Liver (tissue), 3 donors: ENCODE measurements at regions not wholly inside any gene's neighbourhood (a gene's known extent, or its start where the extent isn't known, plus 50 kb on each side); places are given as distances from the start of the nearest gene placed in this dataset.

Experiments
- RAD21 ChIP-seq, 2 donors: IDR thresholded peaks; 2 replicates each; pipeline ENCODE4 v1.6.1; 2016; ENCODE audit warnings: antibody characterized with exemption in 2 of 2, mild to moderate bottlenecking in 2 of 2
- TF ChIP-seq, protein P1 (sequence below): fragments of 150-350 bp; IDR thresholded peaks from 2 replicates; pipeline ENCODE4 v1.5.1; 2017; ENCODE audit warnings: improper control_type of control experiment, low read depth, low read length; ENCODE audit not compliant: missing input control
- donor health status: healthy.
- donor health status: healthy.

DNA sequence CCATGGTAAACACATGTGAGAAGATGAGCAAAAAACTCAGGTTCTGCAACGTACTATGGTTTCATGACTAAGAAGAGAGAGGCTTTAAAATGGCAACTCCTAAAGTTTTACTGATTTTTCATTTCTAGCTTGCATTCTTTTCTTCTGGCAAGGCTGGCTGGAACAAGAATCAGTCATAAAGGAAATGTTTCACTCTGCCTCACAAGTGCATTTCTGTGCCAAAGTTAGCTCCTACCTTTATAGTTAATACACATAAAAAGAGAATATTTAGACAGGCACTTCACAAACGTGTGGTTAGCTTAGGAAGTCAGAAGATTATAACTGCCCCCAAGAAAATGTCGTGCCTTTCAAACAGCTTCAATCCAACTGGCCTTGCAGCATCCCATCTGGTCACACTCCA, 417.1 kb upstream of the CDH11 start:
- TF ChIP-seq, protein P1, sequence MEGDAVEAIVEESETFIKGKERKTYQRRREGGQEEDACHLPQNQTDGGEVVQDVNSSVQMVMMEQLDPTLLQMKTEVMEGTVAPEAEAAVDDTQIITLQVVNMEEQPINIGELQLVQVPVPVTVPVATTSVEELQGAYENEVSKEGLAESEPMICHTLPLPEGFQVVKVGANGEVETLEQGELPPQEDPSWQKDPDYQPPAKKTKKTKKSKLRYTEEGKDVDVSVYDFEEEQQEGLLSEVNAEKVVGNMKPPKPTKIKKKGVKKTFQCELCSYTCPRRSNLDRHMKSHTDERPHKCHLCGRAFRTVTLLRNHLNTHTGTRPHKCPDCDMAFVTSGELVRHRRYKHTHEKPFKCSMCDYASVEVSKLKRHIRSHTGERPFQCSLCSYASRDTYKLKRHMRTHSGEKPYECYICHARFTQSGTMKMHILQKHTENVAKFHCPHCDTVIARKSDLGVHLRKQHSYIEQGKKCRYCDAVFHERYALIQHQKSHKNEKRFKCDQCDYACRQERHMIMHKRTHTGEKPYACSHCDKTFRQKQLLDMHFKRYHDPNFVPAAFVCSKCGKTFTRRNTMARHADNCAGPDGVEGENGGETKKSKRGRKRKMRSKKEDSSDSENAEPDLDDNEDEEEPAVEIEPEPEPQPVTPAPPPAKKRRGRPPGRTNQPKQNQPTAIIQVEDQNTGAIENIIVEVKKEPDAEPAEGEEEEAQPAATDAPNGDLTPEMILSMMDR = no peak
- TF ChIP-seq RAD21 (IDR thresholded peaks at IDR 0.05) = no peak
